HEK293 (cell line): ENCODE measurements at regions not wholly inside any gene's neighbourhood (a gene's known extent, or its start where the extent isn't known, plus 50 kb on each side); places are given as distances from the start of the nearest gene placed in this dataset.

Source experiments
- ZNF792 ChIP-seq: fragments of 450-650 bp; formaldehyde crosslinking; IDR thresholded peaks from 2 replicates; pipeline ENCODE4 v1.5.1; 2016; ENCODE audit warnings: missing biosample characterization, missing genetic modification characterization
- TF ChIP-seq, protein P1 (sequence below): fragments of 450-650 bp; formaldehyde crosslinking; IDR thresholded peaks from 2 replicates; pipeline ENCODE4 v1.5.1; 2016; ENCODE audit warnings: missing biosample characterization, missing genetic modification characterization

DNA sequence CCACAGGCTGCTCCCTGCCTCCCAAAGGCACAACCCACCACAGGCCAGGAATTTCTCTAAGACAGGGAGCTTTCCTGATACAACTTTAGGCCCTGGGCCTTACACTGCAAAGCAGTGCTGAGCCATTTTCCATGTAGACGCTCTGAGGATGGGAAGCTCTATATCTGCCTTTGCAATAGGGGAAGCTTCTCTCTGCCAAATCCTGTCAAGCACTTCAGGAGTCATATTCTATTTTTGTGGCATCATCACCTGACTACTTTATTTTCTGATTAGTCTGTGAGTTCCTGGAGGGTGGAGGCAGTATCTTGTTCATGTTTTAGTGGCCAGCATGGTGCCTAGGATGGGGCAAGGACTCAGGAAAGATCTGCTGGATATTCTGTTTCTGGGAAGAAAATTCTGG lies 382.0 kb downstream of the ZNF536 start:
- no peak for TF ChIP-seq ZNF792 (tag by site-specific recombination)
- TF ChIP-seq, protein P1, sequence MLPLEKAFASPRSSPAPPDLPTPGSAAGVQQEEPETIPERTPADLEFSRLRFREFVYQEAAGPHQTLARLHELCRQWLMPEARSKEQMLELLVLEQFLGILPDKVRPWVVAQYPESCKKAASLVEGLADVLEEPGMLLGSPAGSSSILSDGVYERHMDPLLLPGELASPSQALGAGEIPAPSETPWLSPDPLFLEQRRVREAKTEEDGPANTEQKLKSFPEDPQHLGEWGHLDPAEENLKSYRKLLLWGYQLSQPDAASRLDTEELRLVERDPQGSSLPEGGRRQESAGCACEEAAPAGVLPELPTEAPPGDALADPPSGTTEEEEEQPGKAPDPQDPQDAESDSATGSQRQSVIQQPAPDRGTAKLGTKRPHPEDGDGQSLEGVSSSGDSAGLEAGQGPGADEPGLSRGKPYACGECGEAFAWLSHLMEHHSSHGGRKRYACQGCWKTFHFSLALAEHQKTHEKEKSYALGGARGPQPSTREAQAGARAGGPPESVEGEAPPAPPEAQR (tag by site-specific recombination), result no peak
